Endothelial cell of umbilical vein (primary cell): ENCODE measurements at regions not wholly inside any gene's neighbourhood (a gene's known extent, or its start where the extent isn't known, plus 50 kb on each side); places are given as distances from the start of the nearest gene placed in this dataset.

Source experiments
- CTCF ChIP-seq, 2 donors: IDR thresholded peaks; 1 replicate in 1 of 2; 2 replicates in 1 of 2; pipeline ENCODE4 v1.5.1; 2011; ENCODE audit warnings: low read length in 2 of 2, mild to moderate bottlenecking in 2 of 2, moderate library complexity in 2 of 2, control low read depth in 1 of 2, inconsistent platforms in 1 of 2, low read depth in 1 of 2; ENCODE audit not compliant: insufficient read depth in 1 of 2; ENCODE audit errors: extremely low read depth in 1 of 2
- EZH2 ChIP-seq: IDR thresholded peaks from 2 replicates; pipeline ENCODE4 v1.6.1; 2012; ENCODE audit warnings: borderline replicate concordance, low read depth, mild to moderate bottlenecking, moderate library complexity, low read length, inconsistent platforms; ENCODE audit not compliant: severe bottlenecking
- MAX ChIP-seq: IDR thresholded peaks from 2 replicates; pipeline ENCODE4 v1.6.1; 2011; ENCODE audit not compliant: insufficient read depth, insufficient read length
- MYC ChIP-seq: IDR thresholded peaks from one replicate; pipeline ENCODE4 v1.6.1; 2011; ENCODE audit warnings: mild to moderate bottlenecking, low read depth, low read length
- POLR2A ChIP-seq: IDR thresholded peaks from 2 replicates; pipeline ENCODE4 v1.6.1; 2012; ENCODE audit warnings: low read depth, mild to moderate bottlenecking, control low read depth, low read length
- POLR2AphosphoS5 ChIP-seq: IDR thresholded peaks from 2 replicates; pipeline ENCODE4 v1.6.1; 2012; ENCODE audit warnings: low read depth, mild to moderate bottlenecking, control low read depth, low read length, moderate library complexity; ENCODE audit not compliant: insufficient read depth

DNA sequence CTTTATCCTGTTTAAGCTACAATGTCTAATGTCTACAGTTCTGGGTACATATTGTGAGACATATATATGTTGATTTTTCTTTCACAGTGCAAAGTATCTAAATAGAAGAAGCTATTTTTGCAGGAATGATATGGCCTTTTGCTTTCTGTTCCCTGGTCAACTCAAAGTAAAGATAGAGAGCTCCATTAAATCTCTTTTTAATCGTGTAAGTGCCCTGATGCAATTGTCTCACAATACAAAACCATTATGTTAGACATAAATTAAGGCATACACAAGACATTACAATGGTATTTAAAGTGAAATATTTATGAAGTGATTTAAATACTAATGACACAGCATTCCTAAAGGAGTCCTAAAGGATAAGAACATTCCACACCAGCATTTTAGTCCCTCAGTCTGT is 1559.7 kb upstream of the AGA start:
- TF ChIP-seq EZH2 (no peak), MAX (no peak), CTCF (IDR thresholded peaks at IDR 0.05; ENCODE audit: extremely low read depth in 1 of 2, insufficient read depth in 1 of 2, low read depth in 1 of 2, low read length in 2 of 2) (no peak), POLR2AphosphoS5 (no peak), POLR2A (no peak), MYC (no peak)
